IMR-90 (cell line): ENCODE measurements at regions not wholly inside any gene's neighbourhood (a gene's known extent, or its start where the extent isn't known, plus 50 kb on each side); places are given as distances from the start of the nearest gene placed in this dataset.
A peak's percentile ranks its signal among the peaks of the same experiment; 100 is the strongest.

Experiments used
- ATAC-seq: fragments of 200-7000 bp; cut with Tn5 transposase; 2 replicates; pipeline ENCODE4 v1.9.1; 2020; ENCODE audit warnings: low read depth, mild to moderate bottlenecking, moderate library complexity
- BruUV-seq: library from RNA; stranded (reverse); fragments of 400-500 nt; replicated peaks from 2 replicates; lab custom pipeline; 2021; lab: Mats Ljungman, UMichigan
- CTCF ChIA-PET: fragments of 300-600 bp; formaldehyde crosslinking; extraction: SDS; loops from one replicate; lab custom pipeline; 2021; ENCODE audit warnings: antibody characterized with exemption; lab: Yijun Ruan, JAX
- POLR2A ChIA-PET: fragments of 300-600 bp; sonication (Branson Sonifier 250); formaldehyde crosslinking; loops from one replicate; lab custom pipeline; 2022; ENCODE audit warnings: antibody characterized with exemption; ENCODE audit not compliant: unreplicated experiment; lab: Charles Lee
- DNase-seq: peaks from one replicate; pipeline ENCODE4 v3.0.0; 2013
- H2AFZ ChIP-seq: replicated peaks from 2 replicates; pipeline ENCODE3; 2013; ENCODE audit warnings: low read length, mild to moderate bottlenecking; ENCODE audit not compliant: poor library complexity
- H2AK5ac ChIP-seq: 2 replicates; pipeline ENCODE4 v1.6.1; 2013; ENCODE audit warnings: low read depth, low read length, inconsistent platforms
- H2AK9ac ChIP-seq: replicated peaks from 2 replicates; pipeline ENCODE3; 2013; ENCODE audit warnings: mild to moderate bottlenecking, low read depth, low read length, moderate library complexity; ENCODE audit not compliant: poor library complexity
- H2BK120ac ChIP-seq: 2 replicates; pipeline ENCODE4 v1.6.1; 2013; ENCODE audit warnings: low read depth, low read length, inconsistent platforms
- H2BK15ac ChIP-seq: 3 replicates; pipeline ENCODE4 v1.6.1; 2013; ENCODE audit warnings: low read depth, low read length, inconsistent platforms
- H2BK20ac ChIP-seq: 2 replicates; pipeline ENCODE4 v1.6.1; 2013; ENCODE audit warnings: low read depth, mild to moderate bottlenecking, inconsistent platforms, low read length, moderate library complexity
- H2BK5ac ChIP-seq: 2 replicates; pipeline ENCODE4 v1.6.1; 2013; ENCODE audit warnings: mild to moderate bottlenecking, low read depth, low read length, inconsistent platforms; ENCODE audit not compliant: poor library complexity, severe bottlenecking
- H3K14ac ChIP-seq: replicated peaks from 2 replicates; pipeline ENCODE4 v1.6.1; 2013; ENCODE audit warnings: low read depth, low read length, inconsistent platforms
- H3K18ac ChIP-seq: 2 replicates; pipeline ENCODE4 v1.6.1; 2013; ENCODE audit warnings: low read depth, low read length, control low read depth
- H3K23ac ChIP-seq: 2 replicates; pipeline ENCODE4 v1.6.1; 2013; ENCODE audit warnings: low read depth, low read length, inconsistent platforms
- H3K27ac ChIP-seq: 2 replicates; pipeline ENCODE4 v1.5.1; 2013; ENCODE audit warnings: mild to moderate bottlenecking, control low read depth, low read length; ENCODE audit not compliant: insufficient read depth
- H3K27me3 ChIP-seq: 2 replicates; pipeline ENCODE4 v1.6.1; 2013; ENCODE audit warnings: low read length; ENCODE audit not compliant: control insufficient read depth, insufficient read depth
- H3K36me3 ChIP-seq: 2 replicates; pipeline ENCODE4 v1.6.1; 2013; ENCODE audit warnings: low read length, mixed read lengths; ENCODE audit not compliant: control insufficient read depth, insufficient read depth
- H3K4ac ChIP-seq: 2 replicates; pipeline ENCODE4 v1.6.1; 2013; ENCODE audit warnings: low read depth, low read length, inconsistent platforms
- H3K4me1 ChIP-seq: 2 replicates; pipeline ENCODE4 v1.6.1; 2013; ENCODE audit warnings: low read length, mixed read lengths; ENCODE audit not compliant: control insufficient read depth, insufficient read depth
- H3K4me2 ChIP-seq: 2 replicates; pipeline ENCODE4 v1.6.1; 2013; ENCODE audit warnings: low read depth, mild to moderate bottlenecking, control low read depth, low read length, moderate library complexity
- H3K4me3 ChIP-seq: 2 replicates; pipeline ENCODE4 v1.5.1; 2013; ENCODE audit warnings: low read depth, mild to moderate bottlenecking, control low read depth, low read length, moderate library complexity; ENCODE audit not compliant: insufficient read depth
- H3K56ac ChIP-seq: 2 replicates; pipeline ENCODE4 v1.6.1; 2013; ENCODE audit warnings: low read length, inconsistent platforms; ENCODE audit not compliant: insufficient read depth; ENCODE audit errors: extremely low read depth
- H3K79me1 ChIP-seq, 2 experiments: 2 replicates each; pipeline ENCODE4 v1.6.1; 2013; ENCODE audit warnings: low read length in 2 of 2, inconsistent platforms in 1 of 2, low read depth in 1 of 2
- H3K9ac ChIP-seq: 2 replicates; pipeline ENCODE4 v1.6.1; 2013; ENCODE audit warnings: low read depth, low read length, control low read depth
- H3K9me1 ChIP-seq: 2 replicates; pipeline ENCODE4 v1.6.1; 2013; ENCODE audit warnings: low read length, inconsistent platforms; ENCODE audit not compliant: insufficient read depth
- H3K9me3 ChIP-seq: 2 replicates; pipeline ENCODE4 v1.6.1; 2013; ENCODE audit warnings: low read length; ENCODE audit not compliant: control insufficient read depth, insufficient read depth
- H4K20me1 ChIP-seq: 2 replicates; pipeline ENCODE4 v1.6.1; 2013; ENCODE audit warnings: low read length, inconsistent platforms; ENCODE audit not compliant: insufficient read depth
- H4K5ac ChIP-seq: 2 replicates; pipeline ENCODE4 v1.6.1; 2013; ENCODE audit warnings: mild to moderate bottlenecking, low read depth, low read length, control low read depth
- H4K8ac ChIP-seq, 2 experiments: 2 replicates each; pipeline ENCODE4 v1.6.1; 2013; ENCODE audit warnings: low read depth in 2 of 2, low read length in 2 of 2, control low read depth in 1 of 2, inconsistent platforms in 1 of 2
- H4K91ac ChIP-seq: 2 replicates; pipeline ENCODE4 v1.6.1; 2013; ENCODE audit warnings: low read depth, low read length, inconsistent platforms; ENCODE audit not compliant: insufficient read depth
- CTCF ChIP-seq: conservative IDR thresholded peaks from 2 replicates; pipeline ENCODE4 v1.5.1; 2012; ENCODE audit warnings: mild to moderate bottlenecking, low read depth, low read length, improper control_type of control experiment
- POLR2A ChIP-seq: IDR thresholded peaks from 2 replicates; pipeline ENCODE4 v1.6.1; 2012; ENCODE audit warnings: mild to moderate bottlenecking, low read depth, low read length
- RAD21 ChIP-seq: IDR thresholded peaks from 2 replicates; pipeline ENCODE4 v1.6.1; 2012; ENCODE audit warnings: low read length, improper control_type of control experiment
- RFX5 ChIP-seq: IDR thresholded peaks from 2 replicates; pipeline ENCODE4 v1.8.0; 2012; ENCODE audit warnings: low read depth, mild to moderate bottlenecking, low read length, moderate library complexity
- SMC3 ChIP-seq: fragments of 150-350 bp; IDR thresholded peaks from 2 replicates; pipeline ENCODE4 v1.6.1; 2016; ENCODE audit warnings: low read depth, mild to moderate bottlenecking, antibody characterized with exemption, low read length, moderate library complexity
- WGBS, 2 experiments: methylation state at CpG; one replicate each; pipeline versions ENCODE4 v1.1.5 to v1.1.7; 2013; ENCODE audit warnings: missing lambda C conversion rate in 2 of 2; ENCODE audit not compliant: insufficient read length in 1 of 2; ENCODE audit errors: extremely low coverage in 2 of 2; 5-methylcytosine and 5-hydroxymethylcytosine counted together
- dilution Hi-C: fragments of 300-500 bp; cut with HindIII; formaldehyde crosslinking; loops from one replicate; pipeline ENCODE4 v1.14.3; 2018; ENCODE audit warnings: low sequenced_read_pairs; ENCODE audit not compliant: unreplicated experiment
- in situ Hi-C: fragments of 300-500 bp; cut with MboI; formaldehyde crosslinking; loops from 3 replicates; pipeline ENCODE4 v1.14.3; 2019; ENCODE audit warnings: low sequenced_read_pairs, inconsistent platforms, mixed read lengths
- intact Hi-C: fragments of 100-400 bp; cut with micrococcal nuclease; formaldehyde crosslinking; loops from 2 replicates; pipeline ENCODE4 v1.10.0; 2022

DNA sequence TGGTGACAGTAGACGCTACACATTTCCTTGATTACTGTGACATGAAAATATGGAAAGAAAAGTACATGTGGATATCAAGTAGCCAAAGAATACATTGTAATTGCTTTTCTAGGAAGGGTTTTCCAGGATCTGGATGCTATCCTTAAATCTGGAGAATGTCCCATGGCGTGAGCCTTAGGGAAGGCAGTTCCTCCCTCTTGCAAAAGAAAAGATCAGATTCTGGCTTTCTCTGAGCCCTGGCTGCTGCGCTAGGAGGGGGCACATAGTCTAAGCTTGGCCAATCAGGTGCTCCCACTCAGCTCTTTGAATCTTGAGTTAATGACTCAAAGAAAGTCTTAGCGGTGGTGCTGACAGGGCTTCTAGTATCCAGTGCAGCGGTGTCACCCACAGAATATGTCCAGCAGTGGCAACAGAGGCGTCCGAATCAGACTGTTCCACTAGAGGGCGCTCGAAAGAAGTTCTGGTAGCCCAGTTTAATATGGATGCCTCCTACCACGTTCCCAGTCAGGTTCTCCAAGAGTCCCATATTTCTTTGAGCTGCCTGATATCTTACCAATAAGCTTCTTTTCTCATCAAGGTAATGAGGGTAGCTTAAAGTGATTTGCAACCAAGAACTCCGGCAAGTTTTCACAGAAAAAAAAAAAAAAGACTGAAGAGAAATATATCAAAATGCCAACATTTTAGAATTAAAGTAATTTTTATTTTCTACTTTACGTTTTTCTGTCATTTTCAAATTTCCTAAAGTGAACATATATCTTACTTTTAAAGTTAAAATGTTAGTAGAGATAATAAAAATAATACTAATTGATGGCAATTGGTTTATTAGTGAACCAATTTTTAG, 213.4 kb upstream of the S100G start:
- no peaks in the 10 kb centered on the region for H4K20me1 ChIP-seq
- POLR2A ChIA-PET = no interaction called here
- H3K56ac ChIP-seq = no peak overlapping the region
- peak overlapping the region; percentile 51; the same call in 1 of the 3 replicates for H2BK15ac ChIP-seq
- peak overlapping the region in 1 of 2 experiments; percentile 15; a peak in 1 of 4 replicates for H4K8ac ChIP-seq
- H2BK120ac ChIP-seq = peak overlapping the region; percentile 60
- no peak overlapping the region for H3K27ac ChIP-seq
- peaks cover 1% of the 10 kb centered on the region; the same call in 1 of the 2 replicates for H3K27me3 ChIP-seq
- no peak overlapping the region for H3K18ac ChIP-seq
- H2AK5ac ChIP-seq = 0 out of 2 replicates have a peak overlapping the region, but pooled peaks have one; percentile 16
- no peaks in the 10 kb centered on the region for H3K36me3 ChIP-seq
- DNase-seq (peak; percentile 75), ATAC-seq (peak; percentile 94)
- no peaks in the 10 kb centered on the region for H3K79me1 ChIP-seq
- no peak overlapping the region for H4K5ac ChIP-seq
- H3K4me1 ChIP-seq = no peaks in the 10 kb centered on the region
- H4K91ac ChIP-seq = no peak overlapping the region
- intact Hi-C loops = loop anchor here (1.0 to 10.0 kb wide), 8 partner anchors 212 to 749 kb away; partner anchors contain the start of genes AP1S2 and GRPR
- H3K4ac ChIP-seq = peak overlapping the region; percentile 37
- in situ Hi-C loops = loop anchor here (10.0 kb wide), 1 partner anchor 312 kb away; the partner anchor contains the start of gene GRPR
- peak overlapping the region; percentile 40 for H2AFZ ChIP-seq
- no peak overlapping the region for H2BK5ac ChIP-seq
- H3K9me1 ChIP-seq = no peaks in the 10 kb centered on the region; the same call in 1 of the 2 replicates
- 0 out of 2 replicates have a peak, but pooled peaks cover 2% of the 10 kb centered on the region for H3K9me3 ChIP-seq
- H3K9ac ChIP-seq = no peak overlapping the region
- H2AK9ac ChIP-seq = no peak overlapping the region
- H3K4me2 ChIP-seq = no peak overlapping the region
- dilution Hi-C loops = no loop called here
- H3K4me3 ChIP-seq = no peak overlapping the region
- no peak overlapping the region for H3K14ac ChIP-seq
- no TSS peak for BruUV-seq
- no peak overlapping the region for H3K23ac ChIP-seq
- TF ChIP-seq RAD21 = peak; percentile 65
- TF ChIP-seq SMC3 = peak; percentile 68
- no peak for TF ChIP-seq RFX5
- TF ChIP-seq POLR2A = no peak
- TF ChIP-seq CTCF = peak; percentile 70
- CTCF ChIA-PET = interaction anchor here (0.6 to 1.3 kb wide), 11 partner anchors 8 to 314 kb away, joined by 3 to 4 read pairs (median 4); partner anchors contain the start of gene GRPR
- 25% methylated on average over 4 of the region's 12 CpGs; no CpG with 5 or more reads in 1 of the 2 experiments for WGBS, 2 experiments
- H2BK20ac ChIP-seq = peak overlapping the region; percentile 71; the same call in 1 of the 2 replicates
